H1 (cell line): ENCODE measurements at regions not wholly inside any gene's neighbourhood (a gene's known extent, or its start where the extent isn't known, plus 50 kb on each side); places are given as distances from the start of the nearest gene placed in this dataset.

Source experiments
- CBX5 ChIP-seq: fragments of 300-800, 300-1000 bp; sonication (generic); IDR thresholded peaks from 2 replicates; pipeline ENCODE4 v1.7.1; 2016; ENCODE audit warnings: antibody characterized with exemption, low read length, low read depth
- CEBPB ChIP-seq: IDR thresholded peaks from 2 replicates; pipeline ENCODE4 v1.6.1; 2012; ENCODE audit warnings: low read depth, low read length
- CTBP2 ChIP-seq: IDR thresholded peaks from 2 replicates; pipeline ENCODE4 v1.7.0; 2011; ENCODE audit warnings: borderline replicate concordance, mild to moderate bottlenecking, moderate library complexity, mixed read lengths, low read length; ENCODE audit not compliant: insufficient read depth, insufficient read length
- EZH2 ChIP-seq: fragments of 200-600 bp; sonication (generic); IDR thresholded peaks from 2 replicates; pipeline ENCODE4 v1.7.1; 2012; ENCODE audit warnings: low read depth, mild to moderate bottlenecking, moderate library complexity, low read length, inconsistent platforms; ENCODE audit not compliant: severe bottlenecking
- JUN ChIP-seq: IDR thresholded peaks from 2 replicates; pipeline ENCODE4 v1.6.1; 2011; ENCODE audit warnings: low read depth, mild to moderate bottlenecking, improper control_type of control experiment, low read length
- TAF1 ChIP-seq: IDR thresholded peaks from 2 replicates; pipeline ENCODE4 v1.6.1; 2011; ENCODE audit warnings: mild to moderate bottlenecking, low read depth, low read length
- TF ChIP-seq, protein P1 (sequence below), 3 experiments: IDR thresholded peaks; 1 replicate in 2 of 3; 2 replicates in 1 of 3; pipeline versions ENCODE4 v1.5.1 to v1.6.1; 2011; ENCODE audit warnings: low read length in 3 of 3, mild to moderate bottlenecking in 3 of 3, inconsistent platforms in 2 of 3, low read depth in 1 of 3, moderate library complexity in 1 of 3; ENCODE audit not compliant: insufficient read depth in 1 of 3; ENCODE audit errors: control extremely low read depth in 1 of 3

GRCh38 chr3:181998828-181999227, 287.1 kb downstream of the SOX2 start:
- TF ChIP-seq EZH2 (no peak), CBX5 (no peak), JUN (no peak), CEBPB (no peak), CTBP2 (no peak), TAF1 (no peak)
- TF ChIP-seq, protein P1, sequence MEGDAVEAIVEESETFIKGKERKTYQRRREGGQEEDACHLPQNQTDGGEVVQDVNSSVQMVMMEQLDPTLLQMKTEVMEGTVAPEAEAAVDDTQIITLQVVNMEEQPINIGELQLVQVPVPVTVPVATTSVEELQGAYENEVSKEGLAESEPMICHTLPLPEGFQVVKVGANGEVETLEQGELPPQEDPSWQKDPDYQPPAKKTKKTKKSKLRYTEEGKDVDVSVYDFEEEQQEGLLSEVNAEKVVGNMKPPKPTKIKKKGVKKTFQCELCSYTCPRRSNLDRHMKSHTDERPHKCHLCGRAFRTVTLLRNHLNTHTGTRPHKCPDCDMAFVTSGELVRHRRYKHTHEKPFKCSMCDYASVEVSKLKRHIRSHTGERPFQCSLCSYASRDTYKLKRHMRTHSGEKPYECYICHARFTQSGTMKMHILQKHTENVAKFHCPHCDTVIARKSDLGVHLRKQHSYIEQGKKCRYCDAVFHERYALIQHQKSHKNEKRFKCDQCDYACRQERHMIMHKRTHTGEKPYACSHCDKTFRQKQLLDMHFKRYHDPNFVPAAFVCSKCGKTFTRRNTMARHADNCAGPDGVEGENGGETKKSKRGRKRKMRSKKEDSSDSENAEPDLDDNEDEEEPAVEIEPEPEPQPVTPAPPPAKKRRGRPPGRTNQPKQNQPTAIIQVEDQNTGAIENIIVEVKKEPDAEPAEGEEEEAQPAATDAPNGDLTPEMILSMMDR (IDR thresholded peaks at IDR 0.05; ENCODE audit: control extremely low read depth in 1 of 3, insufficient read depth in 1 of 3, low read depth in 1 of 3, low read length in 3 of 3), result no peak
